Dermis blood vessel endothelial cell (primary cell): ENCODE measurements at regions not wholly inside any gene's neighbourhood (a gene's known extent, or its start where the extent isn't known, plus 50 kb on each side); places are given as distances from the start of the nearest gene placed in this dataset.

Experiments used
- DNase-seq: peaks from one replicate; pipeline ENCODE4 v3.0.0; 2010

- no peak for DNase-seq
Observed at GRCh38 chr3:28906561-28907310, 374.1 kb upstream of the RBMS3 start.

GRCh38 chr3:28907616-28908015 is 373.3 kb upstream of the RBMS3 start:
- no peak for DNase-seq

- DNase-seq = no peak
Observed at GRCh38 chr3:28912120-28912885, 368.6 kb upstream of the RBMS3 start.

- DNase-seq = peak; percentile 72
Observed at GRCh38 chr3:28915741-28916500, 364.9 kb upstream of the RBMS3 start.

GRCh38 chr3:28916713-28917499 is 364.0 kb upstream of the RBMS3 start:
- peak; percentile 91 for DNase-seq

DNA sequence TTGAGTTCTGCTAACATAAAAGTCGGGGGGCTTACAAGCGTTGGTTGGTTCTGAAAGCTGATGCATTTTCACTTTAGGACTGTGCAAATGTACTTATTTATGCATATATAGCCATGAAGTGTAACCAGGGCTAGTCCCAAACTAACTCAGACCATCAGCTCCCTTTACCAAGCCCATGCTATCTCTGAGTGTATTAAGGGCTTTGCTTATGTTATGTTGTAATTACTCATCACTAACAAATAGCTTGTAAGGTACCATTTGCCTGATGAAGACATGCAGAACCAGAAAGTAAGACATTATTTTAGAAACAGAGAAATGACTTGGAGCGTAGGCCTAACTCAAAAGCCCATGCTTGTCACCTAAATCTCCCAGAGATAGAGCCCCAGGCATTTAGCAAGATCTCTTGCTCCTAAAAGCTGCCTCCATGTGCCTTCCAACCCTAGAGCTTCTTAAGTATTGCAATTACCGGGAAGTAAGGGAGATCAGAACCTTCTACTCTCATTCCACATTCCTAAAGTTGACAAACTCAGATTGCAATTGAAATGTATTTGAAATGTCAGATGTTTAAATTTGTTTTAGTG is 362.9 kb upstream of the RBMS3 start:
- no peak for DNase-seq

- no peak for DNase-seq
Observed at GRCh38 chr3:28922376-28922775, 358.5 kb upstream of the RBMS3 start.

DNA sequence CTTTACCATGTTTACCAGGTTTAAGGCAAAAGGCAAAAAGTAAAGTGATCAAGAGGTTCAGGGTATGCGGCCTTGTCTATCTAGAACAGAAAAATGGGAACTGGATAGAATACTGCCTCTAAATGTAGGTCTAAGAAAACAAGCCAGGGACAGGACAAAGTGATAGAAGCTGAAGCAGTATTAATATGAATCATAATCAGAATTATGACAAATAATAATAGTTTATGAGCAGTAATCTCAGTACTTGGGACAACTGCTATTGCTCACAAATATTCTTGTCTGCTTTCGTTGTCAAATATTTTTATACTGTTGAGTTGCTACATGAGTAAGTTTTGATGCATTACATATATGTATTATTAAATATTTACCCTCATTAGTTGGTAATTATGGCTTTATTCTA is 356.9 kb upstream of the RBMS3 start:
- DNase-seq = no peak

DNA sequence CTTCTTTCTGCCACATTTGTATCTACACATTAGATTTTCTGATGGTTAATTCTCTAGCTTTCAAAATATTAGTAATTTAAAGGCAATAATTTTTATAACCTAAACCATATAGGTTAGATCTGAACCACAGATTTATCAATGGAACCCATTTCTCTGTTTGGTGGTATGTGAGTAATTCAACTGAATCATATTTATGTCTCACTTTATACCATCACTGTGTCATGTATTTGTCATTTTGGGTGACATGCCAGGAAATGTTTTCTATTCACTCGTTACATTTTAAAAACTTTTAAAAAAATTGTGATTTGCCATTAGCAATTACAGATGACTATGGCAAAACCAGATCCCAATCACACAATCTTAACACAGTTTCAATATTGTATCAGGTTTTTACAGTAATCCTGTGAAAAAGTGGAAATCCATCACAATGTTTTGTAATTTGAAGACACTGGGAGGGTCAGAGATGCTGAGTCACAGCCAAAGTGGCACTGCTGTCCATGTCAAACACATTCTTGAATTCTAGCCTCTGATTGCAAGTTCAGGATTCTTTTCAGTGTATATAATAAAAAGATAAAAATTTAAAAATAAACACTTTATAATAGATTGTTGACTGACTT is 356.0 kb upstream of the RBMS3 start:
- no peak for DNase-seq

- DNase-seq = no peak
Observed at GRCh38 chr3:28933337-28933736, 347.5 kb upstream of the RBMS3 start.

DNA sequence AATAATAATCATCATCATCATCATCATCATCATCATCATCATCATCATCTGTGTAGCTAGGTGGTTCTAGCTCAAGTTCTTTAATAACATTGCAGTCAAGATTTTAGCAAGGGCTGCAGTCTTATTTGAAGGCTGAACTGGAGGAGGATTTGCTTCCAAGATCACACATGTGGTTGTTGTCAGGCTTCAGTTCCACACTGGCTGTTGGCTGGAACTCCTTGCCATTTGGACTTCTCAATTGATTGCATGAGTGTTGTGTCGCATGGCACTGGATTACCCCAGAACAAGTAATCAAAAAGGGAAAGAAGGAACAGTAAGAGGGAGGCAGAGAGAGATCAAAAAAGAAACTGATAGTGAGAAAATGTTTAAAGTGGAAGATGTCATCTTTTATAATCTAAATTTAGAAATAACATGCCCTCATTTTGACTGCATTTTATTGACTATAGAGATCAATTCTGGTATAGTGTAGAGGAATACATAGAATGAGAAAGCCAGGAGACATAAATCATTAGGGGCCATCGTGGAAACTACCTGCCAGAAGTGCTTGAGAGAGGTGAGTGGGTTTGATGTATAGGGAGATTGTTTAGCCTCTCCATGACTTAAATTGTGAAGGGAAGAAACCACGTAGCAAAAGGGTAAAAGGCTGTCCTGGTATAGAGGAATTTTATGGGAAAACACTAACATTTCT is 346.6 kb upstream of the RBMS3 start:
- no peak for DNase-seq

- DNase-seq = no peak
Observed at GRCh38 chr3:28935146-28935545, 345.7 kb upstream of the RBMS3 start.

GRCh38 chr3:28936154-28936553 is 344.7 kb upstream of the RBMS3 start:
- no peak for DNase-seq

GRCh38 chr3:28940530-28940929 is 340.3 kb upstream of the RBMS3 start:
- DNase-seq = peak; percentile 4

DNA sequence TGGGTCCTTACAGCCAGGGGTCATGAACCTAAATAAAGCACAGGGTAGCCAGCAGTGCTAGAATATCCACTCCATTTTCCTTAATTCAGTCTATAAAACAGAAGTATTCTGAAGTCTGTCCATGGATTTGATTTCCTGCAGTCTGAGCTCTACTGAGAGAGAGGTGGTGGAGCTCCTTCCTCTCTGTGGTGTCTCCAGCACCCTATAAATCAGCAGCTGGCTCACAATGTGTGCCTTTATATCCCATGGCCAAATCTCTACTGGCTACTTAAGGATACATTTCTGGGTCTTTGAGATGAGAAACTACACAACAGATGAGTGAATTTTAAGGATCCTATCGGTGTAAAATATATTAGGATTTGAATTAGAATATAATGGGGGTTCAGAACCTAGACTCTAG is 339.9 kb upstream of the RBMS3 start:
- DNase-seq = no peak

DNA sequence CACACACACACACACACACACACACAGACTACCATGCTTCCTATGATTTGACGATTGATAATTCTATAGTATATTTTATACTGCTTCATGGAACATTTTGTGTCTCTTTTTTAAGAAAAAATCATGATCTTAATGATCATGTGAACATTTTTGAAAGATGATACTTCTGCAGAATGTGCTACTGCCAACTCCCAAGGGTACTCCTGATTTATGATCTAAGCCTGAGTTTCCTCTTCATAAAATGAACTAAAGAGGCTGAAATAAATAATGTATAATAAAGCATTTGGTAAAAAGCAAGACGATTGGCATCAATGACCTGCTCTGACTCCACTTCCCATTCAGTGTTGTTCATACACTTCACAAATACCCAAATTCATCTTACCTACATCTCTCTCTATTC is 333.8 kb upstream of the RBMS3 start:
- no peak for DNase-seq

- no peak for DNase-seq
Observed at GRCh38 chr3:28947751-28948150, 333.1 kb upstream of the RBMS3 start.

- no peak for DNase-seq
Observed at GRCh38 chr3:28948685-28949084, 332.2 kb upstream of the RBMS3 start.

DNA sequence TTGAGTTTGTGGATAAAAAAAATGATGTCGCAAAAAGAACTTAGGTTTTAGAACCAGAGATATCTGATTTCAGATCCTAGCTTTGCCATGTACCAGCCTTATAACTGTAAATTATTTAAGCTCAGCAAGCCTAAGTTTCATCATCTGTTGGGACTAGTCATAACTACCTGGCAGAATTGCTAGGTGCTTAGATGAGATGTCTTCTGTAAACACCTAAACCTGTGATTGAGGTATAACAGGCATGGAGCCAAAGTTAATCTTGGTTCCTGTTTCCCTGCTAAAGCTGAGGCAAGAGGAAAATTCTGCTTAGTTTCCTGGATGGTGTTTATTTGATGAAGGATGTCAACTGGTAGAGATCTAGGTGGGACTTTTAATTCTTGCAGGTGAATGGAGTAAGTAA is 331.3 kb upstream of the RBMS3 start:
- DNase-seq = no peak

- no peak for DNase-seq
Observed at GRCh38 chr3:28950614-28951013, 330.3 kb upstream of the RBMS3 start.
